Astrocyte of the spinal cord (primary cell): ENCODE measurements at regions not wholly inside any gene's neighbourhood (a gene's known extent, or its start where the extent isn't known, plus 50 kb on each side); places are given as distances from the start of the nearest gene placed in this dataset.

ENCODE experiments used
- DNase-seq: peaks from one replicate; pipeline ENCODE4 v3.0.0; 2011; ENCODE audit warnings: low read depth, low spot score
- H3K4me3 ChIP-seq: 2 replicates; pipeline ENCODE4 v1.5.1; 2011; ENCODE audit warnings: low read depth, mild to moderate bottlenecking, low read length, moderate library complexity
- in situ Hi-C: cut with HindIII; loops from 2 replicates; pipeline ENCODE4 v1.10.0; 2017; ENCODE audit warnings: low sequenced_read_pairs
- TF ChIP-seq, protein P1 (sequence below): IDR thresholded peaks from 2 replicates; pipeline ENCODE4 v1.5.1; 2012; ENCODE audit warnings: low read depth, mild to moderate bottlenecking, low read length, inconsistent platforms

DNA sequence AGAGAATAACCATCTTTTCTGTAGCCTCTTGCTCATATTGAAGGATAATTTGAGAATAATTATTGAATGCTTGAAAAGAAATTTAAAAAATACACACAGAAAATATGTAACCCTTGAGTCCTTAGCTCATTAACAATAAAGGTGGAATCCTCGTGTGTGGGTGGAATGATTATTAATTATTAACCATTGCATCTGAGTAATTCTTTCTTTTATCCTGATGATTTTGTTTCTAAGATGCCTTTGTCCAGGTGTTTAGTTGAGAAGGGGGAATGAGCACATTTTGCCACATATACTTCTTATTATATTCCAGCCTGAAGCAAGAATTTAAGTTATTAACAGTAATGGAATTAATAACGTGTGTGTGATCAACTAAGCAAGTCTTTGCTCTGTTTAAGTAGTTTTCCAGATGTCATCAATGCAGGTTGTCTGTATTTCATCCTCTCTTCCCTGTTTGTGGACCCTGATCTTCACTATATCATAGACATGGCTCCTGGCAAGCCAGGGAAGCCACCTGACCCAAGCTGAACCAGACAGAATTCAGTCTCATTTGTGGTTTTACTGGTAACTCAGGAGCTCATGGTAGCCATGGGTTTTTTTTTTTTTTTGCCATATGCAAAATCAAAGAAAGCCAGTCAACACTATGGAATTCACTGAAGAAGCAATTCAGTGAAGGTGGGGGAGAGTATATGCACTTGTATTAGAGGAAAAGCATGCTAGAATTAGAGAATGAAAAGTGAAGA is 144.3 kb downstream of the KIF20B start:
- TF ChIP-seq, protein P1, sequence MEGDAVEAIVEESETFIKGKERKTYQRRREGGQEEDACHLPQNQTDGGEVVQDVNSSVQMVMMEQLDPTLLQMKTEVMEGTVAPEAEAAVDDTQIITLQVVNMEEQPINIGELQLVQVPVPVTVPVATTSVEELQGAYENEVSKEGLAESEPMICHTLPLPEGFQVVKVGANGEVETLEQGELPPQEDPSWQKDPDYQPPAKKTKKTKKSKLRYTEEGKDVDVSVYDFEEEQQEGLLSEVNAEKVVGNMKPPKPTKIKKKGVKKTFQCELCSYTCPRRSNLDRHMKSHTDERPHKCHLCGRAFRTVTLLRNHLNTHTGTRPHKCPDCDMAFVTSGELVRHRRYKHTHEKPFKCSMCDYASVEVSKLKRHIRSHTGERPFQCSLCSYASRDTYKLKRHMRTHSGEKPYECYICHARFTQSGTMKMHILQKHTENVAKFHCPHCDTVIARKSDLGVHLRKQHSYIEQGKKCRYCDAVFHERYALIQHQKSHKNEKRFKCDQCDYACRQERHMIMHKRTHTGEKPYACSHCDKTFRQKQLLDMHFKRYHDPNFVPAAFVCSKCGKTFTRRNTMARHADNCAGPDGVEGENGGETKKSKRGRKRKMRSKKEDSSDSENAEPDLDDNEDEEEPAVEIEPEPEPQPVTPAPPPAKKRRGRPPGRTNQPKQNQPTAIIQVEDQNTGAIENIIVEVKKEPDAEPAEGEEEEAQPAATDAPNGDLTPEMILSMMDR = no peak
- in situ Hi-C loops = no loop called here
- H3K4me3 ChIP-seq = no peak overlapping the region
- DNase-seq = peak; percentile 69

DNA sequence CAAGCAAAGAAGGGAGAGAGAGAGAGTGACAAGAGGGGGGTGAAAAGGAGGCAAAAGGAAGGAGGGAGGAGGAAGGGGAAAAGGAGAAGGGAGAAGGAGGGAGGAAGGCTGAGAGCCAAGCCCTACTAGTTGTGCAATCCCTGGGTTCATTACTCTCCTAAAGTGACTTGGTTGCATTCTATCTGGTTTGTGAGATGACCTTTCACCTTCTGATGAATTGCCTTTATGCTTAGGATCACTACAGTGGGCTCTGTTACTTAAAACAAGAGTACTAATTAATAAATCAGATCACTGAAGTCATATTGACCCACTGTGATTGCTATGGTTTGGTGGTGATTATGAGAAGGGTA is 144.9 kb downstream of the KIF20B start:
- no peak for DNase-seq
- in situ Hi-C loops = no loop called here
- H3K4me3 ChIP-seq = no peak overlapping the region
- TF ChIP-seq, protein P1 = no peak

DNA sequence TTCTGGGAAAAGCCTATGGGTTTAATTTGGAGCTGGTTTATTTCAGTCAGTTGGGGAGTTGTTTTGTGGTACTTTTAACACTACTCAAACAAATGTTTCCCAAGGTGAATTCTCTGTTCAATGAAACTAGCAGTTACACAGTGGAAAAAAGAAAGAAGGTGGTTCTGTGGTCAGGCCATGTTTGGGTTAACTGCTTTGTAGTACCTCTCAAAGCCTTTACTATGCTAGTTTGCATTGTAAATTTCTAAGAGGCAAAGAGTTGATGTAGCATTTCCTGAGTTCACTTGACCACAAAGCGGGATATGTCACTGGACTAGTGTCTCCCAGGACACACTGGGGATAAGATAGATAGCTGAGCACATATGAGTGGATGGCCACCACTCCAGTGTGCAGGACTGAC is 145.4 kb downstream of the KIF20B start:
- TF ChIP-seq, protein P1 = no peak
- H3K4me3 ChIP-seq = no peak overlapping the region
- in situ Hi-C loops = no loop called here
- no peak for DNase-seq

- in situ Hi-C loops = no loop called here
- TF ChIP-seq, protein P1 = no peak
- DNase-seq = no peak
- H3K4me3 ChIP-seq = no peak overlapping the region
Observed at GRCh38 chr10:89852872-89853271, 151.5 kb downstream of the KIF20B start.

DNA sequence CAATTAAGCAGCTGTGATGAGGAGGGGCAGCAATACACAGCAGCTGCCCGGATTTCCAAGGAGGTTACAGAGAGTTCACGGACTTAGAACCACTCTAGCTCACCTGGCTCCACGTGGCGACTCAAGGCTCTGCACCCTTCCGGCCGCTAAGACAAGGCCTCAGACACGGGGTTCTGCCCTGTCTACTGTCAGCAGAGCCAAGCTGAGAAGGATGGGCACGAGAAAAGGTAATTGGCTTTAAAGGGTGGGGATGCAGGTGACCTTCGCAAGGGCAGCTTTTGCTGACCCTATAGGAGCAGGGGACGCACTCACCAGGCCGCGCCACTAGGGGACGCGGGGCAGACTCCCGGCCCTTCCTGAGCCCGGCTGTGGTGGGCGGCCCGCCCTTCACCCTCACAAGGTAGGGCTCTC is 152.4 kb downstream of the KIF20B start:
- no peak overlapping the region for H3K4me3 ChIP-seq
- TF ChIP-seq, protein P1 = peak; percentile 27
- in situ Hi-C loops = no loop called here
- no peak for DNase-seq

DNA sequence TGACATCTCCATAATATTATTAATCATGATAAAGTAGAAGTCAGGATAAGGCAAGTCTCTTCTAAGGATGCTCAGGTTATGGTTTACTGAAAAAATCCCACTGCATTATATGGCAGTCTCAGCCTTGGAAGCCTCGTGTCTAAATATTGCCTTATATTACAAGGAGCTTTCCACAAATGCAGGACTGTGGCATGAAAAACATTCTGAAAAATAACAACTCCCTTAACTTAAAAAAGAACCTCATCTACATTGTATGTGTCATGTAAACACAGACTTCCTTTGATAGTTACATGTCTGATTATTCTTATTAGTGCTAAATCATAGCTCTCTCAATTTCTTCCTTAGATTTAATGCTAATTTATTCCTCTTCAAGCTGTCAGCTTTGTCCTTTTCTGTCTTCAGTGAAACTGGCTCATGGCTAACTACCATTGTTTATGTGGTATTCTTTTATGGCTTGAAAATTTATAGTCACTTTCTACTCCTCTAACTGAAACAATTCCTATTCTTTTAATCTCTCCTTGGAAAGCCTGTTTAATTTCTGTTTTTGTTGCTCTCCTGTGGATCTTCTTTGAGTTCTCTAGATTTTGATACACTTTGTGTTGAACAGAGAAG is 156.1 kb downstream of the KIF20B start:
- TF ChIP-seq, protein P1 = no peak
- in situ Hi-C loops = no loop called here
- no peak for DNase-seq
- H3K4me3 ChIP-seq = no peak overlapping the region
